Tibial nerve (tissue), 4 donors: ENCODE measurements at regions not wholly inside any gene's neighbourhood (a gene's known extent, or its start where the extent isn't known, plus 50 kb on each side); places are given as distances from the start of the nearest gene placed in this dataset.

Experiments
- DNase-seq, 2 donors: peaks; one replicate each; pipeline ENCODE4 v3.0.0-alpha.2; 2019; ENCODE audit warnings: low spot score in 2 of 2
- H3K27ac ChIP-seq, 4 donors: fragments of 200-600 bp; sonication (generic) in 3 of 4; one replicate each; pipeline ENCODE4 v1.5.1; 2017 to 2019; ENCODE audit warnings: mild to moderate bottlenecking in 1 of 4
- H3K27me3 ChIP-seq, 2 donors: fragments of 200-600 bp; sonication (generic) in 1 of 2; one replicate each; pipeline versions ENCODE4 v1.5.1 to v1.6.0; 2017 to 2019
- H3K36me3 ChIP-seq, 3 donors: fragments of 200-600 bp; sonication (generic); one replicate each; pipeline ENCODE4 v1.5.1; 2018 to 2019
- H3K4me1 ChIP-seq, 4 donors: fragments of 200-600 bp; sonication (generic) in 3 of 4; one replicate each; pipeline ENCODE4 v1.5.1; 2017 to 2019
- H3K4me3 ChIP-seq, 4 donors: fragments of 200-600 bp; sonication (generic) in 3 of 4; one replicate each; pipeline ENCODE4 v1.5.1; 2017 to 2019; ENCODE audit warnings: mild to moderate bottlenecking in 1 of 4, moderate library complexity in 1 of 4
- H3K9me3 ChIP-seq, 4 donors: fragments of 200-600 bp; sonication (generic) in 3 of 4; one replicate each; pipeline ENCODE4 v1.5.1; 2017 to 2019
- EP300 ChIP-seq, 2 donors: sonication (generic); formaldehyde crosslinking; IDR thresholded peaks; one replicate each; pipeline ENCODE4 v1.6.1; 2017; ENCODE audit warnings: antibody characterized with exemption in 2 of 2, mild to moderate bottlenecking in 1 of 2
- POLR2A ChIP-seq, 2 donors: fragments of 450-650 bp; IDR thresholded peaks; one replicate each; pipeline ENCODE4 v1.6.1; 2017; ENCODE audit warnings: antibody characterized with exemption in 2 of 2, mild to moderate bottlenecking in 2 of 2, moderate library complexity in 2 of 2
- WGBS, 2 donors: methylation state at CpG; one replicate each; pipeline ENCODE4 v1.1.5; 2018; 5-methylcytosine and 5-hydroxymethylcytosine counted together
- TF ChIP-seq, protein P1 (sequence below), 5 experiments: fragments of 200-600 bp in 3 of 5; fragments of 450-650 bp in 2 of 5; sonication (generic) in 3 of 5; IDR thresholded peaks; one replicate each; pipeline ENCODE4 v1.5.1; 2016 to 2019; ENCODE audit warnings: antibody characterized with exemption in 5 of 5, mild to moderate bottlenecking in 3 of 5, moderate library complexity in 2 of 5

DNA sequence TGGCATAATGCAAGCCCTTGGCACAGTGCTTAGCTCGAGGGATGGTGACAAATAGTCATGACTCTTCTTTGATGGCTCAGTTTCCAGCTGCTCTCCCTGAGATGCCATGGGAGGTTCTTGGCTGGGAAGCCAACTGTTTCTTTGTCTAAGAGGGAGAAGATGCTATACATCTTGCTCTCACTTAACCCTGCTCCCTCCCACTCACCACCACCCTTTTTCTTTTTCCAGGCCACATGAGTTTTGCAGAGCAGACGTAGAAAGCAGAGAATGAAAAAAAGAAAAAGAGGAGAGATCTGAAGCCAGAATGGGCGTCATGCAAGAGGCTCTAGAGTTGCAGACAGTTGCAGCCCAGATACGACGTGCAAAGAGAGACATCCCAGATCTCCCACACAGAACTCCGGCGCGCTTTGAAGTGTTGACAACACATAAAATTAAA lies 160.5 kb downstream of the FGF18 start:
- H3K4me1 ChIP-seq = peaks cover 0 to 35% (median 1%) of the 10 kb centered on the region in 4 donors
- H3K27me3 ChIP-seq = no peaks in the 10 kb centered on the region
- 49 to 54% methylated on average over 8 of the region's 8 CpGs for WGBS, 2 donors
- H3K36me3 ChIP-seq = no peaks in the 10 kb centered on the region
- no peak for DNase-seq
- no peak for TF ChIP-seq EP300 (IDR thresholded peaks at IDR 0.05)
- TF ChIP-seq, protein P1, sequence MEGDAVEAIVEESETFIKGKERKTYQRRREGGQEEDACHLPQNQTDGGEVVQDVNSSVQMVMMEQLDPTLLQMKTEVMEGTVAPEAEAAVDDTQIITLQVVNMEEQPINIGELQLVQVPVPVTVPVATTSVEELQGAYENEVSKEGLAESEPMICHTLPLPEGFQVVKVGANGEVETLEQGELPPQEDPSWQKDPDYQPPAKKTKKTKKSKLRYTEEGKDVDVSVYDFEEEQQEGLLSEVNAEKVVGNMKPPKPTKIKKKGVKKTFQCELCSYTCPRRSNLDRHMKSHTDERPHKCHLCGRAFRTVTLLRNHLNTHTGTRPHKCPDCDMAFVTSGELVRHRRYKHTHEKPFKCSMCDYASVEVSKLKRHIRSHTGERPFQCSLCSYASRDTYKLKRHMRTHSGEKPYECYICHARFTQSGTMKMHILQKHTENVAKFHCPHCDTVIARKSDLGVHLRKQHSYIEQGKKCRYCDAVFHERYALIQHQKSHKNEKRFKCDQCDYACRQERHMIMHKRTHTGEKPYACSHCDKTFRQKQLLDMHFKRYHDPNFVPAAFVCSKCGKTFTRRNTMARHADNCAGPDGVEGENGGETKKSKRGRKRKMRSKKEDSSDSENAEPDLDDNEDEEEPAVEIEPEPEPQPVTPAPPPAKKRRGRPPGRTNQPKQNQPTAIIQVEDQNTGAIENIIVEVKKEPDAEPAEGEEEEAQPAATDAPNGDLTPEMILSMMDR (IDR thresholded peaks at IDR 0.05) = no peak
- TF ChIP-seq POLR2A (IDR thresholded peaks at IDR 0.05) = no peak
- H3K9me3 ChIP-seq = peaks cover 0 to 6% (median 0%) of the 10 kb centered on the region in 4 donors
- H3K4me3 ChIP-seq = no peak overlapping the region
- H3K27ac ChIP-seq = peak overlapping the region in 1 of 4 donors; percentile 75

DNA sequence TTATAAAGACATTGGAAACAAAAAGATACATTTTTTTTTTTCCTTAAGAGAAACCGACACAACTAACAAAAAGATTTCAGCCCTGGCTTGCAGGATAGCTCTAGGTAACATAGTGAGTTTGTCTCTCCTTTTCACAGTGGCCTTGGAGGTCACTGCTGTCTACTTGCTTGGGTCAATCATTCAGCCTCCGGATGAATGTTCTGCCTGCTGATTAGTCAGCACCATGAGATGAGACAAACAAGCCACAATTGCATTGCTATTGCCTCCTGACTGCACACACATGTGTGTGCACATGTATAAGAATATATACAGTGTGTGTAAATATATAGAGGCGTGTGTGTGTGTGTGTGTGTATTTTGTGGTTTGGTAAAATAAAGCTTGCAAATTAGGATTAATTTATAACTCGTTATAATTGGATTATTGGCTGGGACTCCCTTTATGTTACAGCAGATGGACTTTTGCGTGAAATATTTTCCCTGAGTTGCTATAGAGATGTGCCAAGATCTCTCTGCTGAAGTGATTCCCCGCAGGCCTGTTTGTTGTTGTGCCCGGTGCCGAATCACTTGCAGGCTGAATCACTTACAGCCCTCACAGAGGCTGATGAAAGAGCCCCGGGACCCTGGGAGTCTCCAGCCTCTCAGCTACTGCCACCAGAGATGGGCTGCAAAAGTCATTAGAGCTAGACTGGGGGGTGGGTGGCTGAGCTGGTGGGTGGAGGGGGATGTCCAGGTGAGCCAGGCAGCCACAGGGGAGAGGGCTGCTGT lies 161.2 kb downstream of the FGF18 start:
- peaks cover 0 to 35% (median 1%) of the 10 kb centered on the region in 4 donors for H3K4me1 ChIP-seq
- 51 to 55% methylated on average over 9 of the region's 9 CpGs for WGBS, 2 donors
- H3K4me3 ChIP-seq = no peak overlapping the region
- H3K36me3 ChIP-seq = no peaks in the 10 kb centered on the region
- no peak for DNase-seq
- peaks cover 0 to 3% (median 0%) of the 10 kb centered on the region in 4 donors for H3K9me3 ChIP-seq
- TF ChIP-seq POLR2A (IDR thresholded peaks at IDR 0.05) = no peak
- no peak for TF ChIP-seq EP300 (IDR thresholded peaks at IDR 0.05)
- TF ChIP-seq, protein P1 (IDR thresholded peaks at IDR 0.05) = no peak
- peak overlapping the region in 1 of 4 donors; percentile 42 for H3K27ac ChIP-seq
- no peaks in the 10 kb centered on the region for H3K27me3 ChIP-seq

DNA sequence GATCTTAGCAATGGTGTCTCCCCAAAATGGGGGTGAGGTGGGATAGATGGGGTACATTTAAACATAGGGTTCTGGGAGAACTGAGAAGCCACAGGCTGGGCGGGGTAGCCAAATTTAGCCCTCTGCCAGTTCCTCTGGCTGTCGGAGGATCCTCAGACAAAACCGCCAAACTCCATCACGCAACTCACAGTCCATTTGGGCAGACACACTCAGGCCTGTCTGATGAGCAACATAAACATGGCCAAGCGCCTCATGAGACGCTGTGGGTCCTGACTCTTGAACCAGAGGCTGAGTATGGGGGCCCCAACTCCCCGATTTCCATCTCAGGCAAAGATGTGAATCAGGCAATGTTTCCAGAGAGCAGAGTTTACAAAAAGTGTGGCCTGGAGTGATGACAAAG lies 162.3 kb downstream of the FGF18 start:
- no peaks in the 10 kb centered on the region for H3K36me3 ChIP-seq
- 77 to 88% methylated on average over 7 of the region's 7 CpGs for WGBS, 2 donors
- H3K27me3 ChIP-seq = no peaks in the 10 kb centered on the region
- H3K27ac ChIP-seq = no peak overlapping the region
- no peak overlapping the region for H3K4me3 ChIP-seq
- H3K4me1 ChIP-seq = peaks cover 0 to 35% (median 1%) of the 10 kb centered on the region in 4 donors
- DNase-seq = no peak
- H3K9me3 ChIP-seq = no peaks in the 10 kb centered on the region
- TF ChIP-seq, protein P1 (IDR thresholded peaks at IDR 0.05) = no peak
- no peak for TF ChIP-seq POLR2A (IDR thresholded peaks at IDR 0.05)
- no peak for TF ChIP-seq EP300 (IDR thresholded peaks at IDR 0.05)

DNA sequence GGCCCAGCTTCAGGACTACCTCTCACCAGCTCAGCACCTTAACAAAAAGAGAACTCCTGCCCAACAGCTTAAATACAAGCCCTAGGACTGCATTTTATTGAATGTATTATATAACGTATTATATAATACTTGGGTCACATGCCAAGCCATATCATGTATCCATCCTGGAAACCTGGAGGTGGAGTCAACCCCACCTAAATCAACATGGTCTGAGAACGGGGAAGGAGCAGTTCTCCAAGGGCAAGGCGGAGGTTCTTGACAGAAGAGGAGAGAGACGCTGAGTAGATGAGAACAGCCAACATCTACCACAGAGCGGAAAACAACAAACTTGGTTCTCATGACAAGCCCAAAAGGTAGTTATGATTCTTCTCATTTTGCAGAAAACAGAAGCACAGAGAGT lies 163.4 kb downstream of the FGF18 start:
- no peaks in the 10 kb centered on the region for H3K36me3 ChIP-seq
- no peak overlapping the region for H3K4me3 ChIP-seq
- H3K27ac ChIP-seq = no peak overlapping the region
- H3K9me3 ChIP-seq = no peaks in the 10 kb centered on the region
- no peak for TF ChIP-seq EP300 (IDR thresholded peaks at IDR 0.05)
- TF ChIP-seq POLR2A (IDR thresholded peaks at IDR 0.05) = no peak
- TF ChIP-seq, protein P1 (IDR thresholded peaks at IDR 0.05) = no peak
- no peaks in the 10 kb centered on the region for H3K27me3 ChIP-seq
- 79 to 95% methylated on average over 5 of the region's 5 CpGs for WGBS, 2 donors
- no peak for DNase-seq
- H3K4me1 ChIP-seq = peaks cover 0 to 26% (median 1%) of the 10 kb centered on the region in 4 donors

DNA sequence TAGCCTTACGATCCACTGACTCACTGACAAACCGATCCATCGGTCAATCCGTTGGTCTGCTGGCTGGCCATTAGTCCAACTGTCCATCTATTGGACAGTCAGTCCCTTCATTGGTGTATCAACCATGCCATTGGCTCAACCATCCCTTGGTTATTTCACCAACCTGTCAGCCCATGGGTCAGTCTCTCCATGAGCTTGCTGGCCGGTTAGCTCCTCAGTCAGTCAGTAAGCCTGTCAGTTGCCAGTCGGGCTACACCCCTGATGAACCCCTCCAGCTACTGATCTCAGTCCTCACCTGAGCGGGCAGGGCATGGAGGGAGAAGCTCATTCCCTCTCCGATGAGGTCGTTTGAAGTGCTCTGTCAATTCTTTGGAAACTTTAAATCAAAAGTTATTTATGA lies 166.5 kb downstream of the FGF18 start:
- Histone ChIP-seq H3K27me3 (no peaks in the 10 kb centered on the region), H3K4me1 (no peaks in the 10 kb centered on the region), H3K9me3 (no peaks in the 10 kb centered on the region), H3K36me3 (no peaks in the 10 kb centered on the region), H3K4me3 (no peak overlapping the region), H3K27ac (no peak overlapping the region)
- 90 to 94% methylated on average over 9 of the region's 9 CpGs for WGBS, 2 donors
- DNase-seq = no peak
- TF ChIP-seq, protein P1 (IDR thresholded peaks at IDR 0.05) = no peak
- TF ChIP-seq POLR2A (IDR thresholded peaks at IDR 0.05) (no peak), EP300 (IDR thresholded peaks at IDR 0.05) (no peak)
